Breast epithelium (tissue), 3 donors: ENCODE measurements at regions not wholly inside any gene's neighbourhood (a gene's known extent, or its start where the extent isn't known, plus 50 kb on each side); places are given as distances from the start of the nearest gene placed in this dataset.

ENCODE experiments used
- CTCF ChIP-seq, 3 donors: fragments of 450-650 bp; IDR thresholded peaks; one replicate each; pipeline ENCODE4 v1.5.1; 2016 to 2017; ENCODE audit warnings: antibody characterized with exemption in 3 of 3, mild to moderate bottlenecking in 3 of 3, moderate library complexity in 3 of 3
- POLR2A ChIP-seq: fragments of 450-650 bp; IDR thresholded peaks from one replicate; pipeline ENCODE4 v1.6.1; 2016; ENCODE audit warnings: antibody characterized with exemption, mild to moderate bottlenecking, moderate library complexity
- POLR2AphosphoS5 ChIP-seq, 3 donors: sonication (generic); formaldehyde crosslinking; IDR thresholded peaks; one replicate each; pipeline ENCODE4 v1.6.1; 2017; ENCODE audit warnings: antibody characterized with exemption in 3 of 3

GRCh38 chr3:86388820-86389219 is 602.1 kb downstream of the VGLL3 start:
- TF ChIP-seq CTCF (IDR thresholded peaks at IDR 0.05) (no peak), POLR2A (no peak), POLR2AphosphoS5 (IDR thresholded peaks at IDR 0.05) (no peak)
